Right lobe of liver (tissue), 4 donors: ENCODE measurements at regions not wholly inside any gene's neighbourhood (a gene's known extent, or its start where the extent isn't known, plus 50 kb on each side); places are given as distances from the start of the nearest gene placed in this dataset.

Experiments used
- POLR2A ChIP-seq: fragments of 450-650 bp; IDR thresholded peaks from one replicate; pipeline ENCODE4 v1.6.1; 2017; ENCODE audit warnings: antibody characterized with exemption, mild to moderate bottlenecking
- TF ChIP-seq, protein P1 (sequence below), 4 donors: fragments of 200-600 bp in 3 of 4; fragments of 450-650 bp in 1 of 4; IDR thresholded peaks; one replicate each; pipeline versions ENCODE4 v1.5.1 to v1.8.0; 2016 to 2022; ENCODE audit warnings: antibody characterized with exemption in 4 of 4, mild to moderate bottlenecking in 2 of 4
- donor health status: DM: no; HTN: no; CAD: no.
- donor health status: DM: no; HTN: no; CAD: no.
- donor health status: DM: no; HTN: yes; CAD: no.

- TF ChIP-seq, protein P1, sequence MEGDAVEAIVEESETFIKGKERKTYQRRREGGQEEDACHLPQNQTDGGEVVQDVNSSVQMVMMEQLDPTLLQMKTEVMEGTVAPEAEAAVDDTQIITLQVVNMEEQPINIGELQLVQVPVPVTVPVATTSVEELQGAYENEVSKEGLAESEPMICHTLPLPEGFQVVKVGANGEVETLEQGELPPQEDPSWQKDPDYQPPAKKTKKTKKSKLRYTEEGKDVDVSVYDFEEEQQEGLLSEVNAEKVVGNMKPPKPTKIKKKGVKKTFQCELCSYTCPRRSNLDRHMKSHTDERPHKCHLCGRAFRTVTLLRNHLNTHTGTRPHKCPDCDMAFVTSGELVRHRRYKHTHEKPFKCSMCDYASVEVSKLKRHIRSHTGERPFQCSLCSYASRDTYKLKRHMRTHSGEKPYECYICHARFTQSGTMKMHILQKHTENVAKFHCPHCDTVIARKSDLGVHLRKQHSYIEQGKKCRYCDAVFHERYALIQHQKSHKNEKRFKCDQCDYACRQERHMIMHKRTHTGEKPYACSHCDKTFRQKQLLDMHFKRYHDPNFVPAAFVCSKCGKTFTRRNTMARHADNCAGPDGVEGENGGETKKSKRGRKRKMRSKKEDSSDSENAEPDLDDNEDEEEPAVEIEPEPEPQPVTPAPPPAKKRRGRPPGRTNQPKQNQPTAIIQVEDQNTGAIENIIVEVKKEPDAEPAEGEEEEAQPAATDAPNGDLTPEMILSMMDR (IDR thresholded peaks at IDR 0.05) = no peak
- TF ChIP-seq POLR2A = no peak
Measured at GRCh38 chr9:10983251-10983650, 370.4 kb upstream of the PTPRD start.
